NCI-H82 (cell line): ENCODE measurements at regions not wholly inside any gene's neighbourhood (a gene's known extent, or its start where the extent isn't known, plus 50 kb on each side); places are given as distances from the start of the nearest gene placed in this dataset.
"Not testable (repeated sequence)": the region's sequence is repeated elsewhere in the genome, so short reads cannot be mapped to it uniquely, and the experiment has no call there.

ENCODE experiments used
- DNase-seq: peaks from one replicate; lab custom pipeline; 2025; lab: John Stamatoyannopoulos, UW

GRCh38 chr17:79560527-79560926 lies 50.3 kb downstream of the RBFOX3 start:
- no peak for DNase-seq

GRCh38 chr17:79559111-79559887 lies 51.6 kb downstream of the RBFOX3 start:
- DNase-seq, result no peak

- no peak for DNase-seq
Observed at GRCh38 chr17:79558091-79558900, 52.6 kb downstream of the RBFOX3 start.

GRCh38 chr17:79557276-79558090 lies 53.4 kb downstream of the RBFOX3 start:
- no peak for DNase-seq

- DNase-seq, result no peak
Observed at GRCh38 chr17:79556271-79556670, 54.6 kb downstream of the RBFOX3 start.

GRCh38 chr17:79555543-79555942 lies 55.3 kb downstream of the RBFOX3 start:
- no peak for DNase-seq

GRCh38 chr17:79554346-79554745 lies 56.5 kb downstream of the RBFOX3 start:
- DNase-seq, result not testable (repeated sequence)

- no peak for DNase-seq
Observed at GRCh38 chr17:79552824-79553223, 58.0 kb downstream of the RBFOX3 start.

GRCh38 chr17:79552405-79552804 lies 58.4 kb downstream of the RBFOX3 start:
- no peak for DNase-seq

GRCh38 chr17:79549141-79549915 lies 61.5 kb downstream of the RBFOX3 start:
- DNase-seq, result peak; percentile 77

- no peak for DNase-seq
Observed at GRCh38 chr17:79548116-79548515, 62.7 kb downstream of the RBFOX3 start.

- no peak for DNase-seq
Observed at GRCh38 chr17:79547586-79547985, 63.3 kb downstream of the RBFOX3 start.

GRCh38 chr17:79547171-79547570 lies 63.7 kb downstream of the RBFOX3 start:
- not testable (repeated sequence) for DNase-seq

- DNase-seq, result no peak
Observed at GRCh38 chr17:79546386-79546785, 64.5 kb downstream of the RBFOX3 start.

GRCh38 chr17:79545251-79546005 lies 65.4 kb downstream of the RBFOX3 start:
- DNase-seq, result peak; percentile 17

GRCh38 chr17:79544142-79544914 lies 66.5 kb downstream of the RBFOX3 start:
- DNase-seq, result peak; percentile 15

GRCh38 chr17:79543531-79543930 lies 67.3 kb downstream of the RBFOX3 start:
- DNase-seq, result peak; percentile 76

- no peak for DNase-seq
Observed at GRCh38 chr17:79542718-79543117, 68.1 kb downstream of the RBFOX3 start.

GRCh38 chr17:79541056-79541850 lies 69.6 kb downstream of the RBFOX3 start:
- DNase-seq, result no peak
